HG02981 (cell line): ENCODE measurements at regions not wholly inside any gene's neighbourhood (a gene's known extent, or its start where the extent isn't known, plus 50 kb on each side); places are given as distances from the start of the nearest gene placed in this dataset.
"Not testable (repeated sequence)": the region's sequence is repeated elsewhere in the genome, so short reads cannot be mapped to it uniquely, and the experiment has no call there.

Experiments
- ATAC-seq: cut with Tn5 transposase; IDR thresholded peaks from one replicate; pipeline ENCODE4 v1.9.1; 2021; ENCODE audit warnings: mild to moderate bottlenecking, moderate library complexity; ENCODE audit not compliant: unreplicated experiment

- no peak for ATAC-seq
Measured at GRCh38 chr6:167661552-167662044, 165.1 kb upstream of the AFDN start.

- ATAC-seq = no peak
Measured at GRCh38 chr6:167662075-167662880, 164.4 kb upstream of the AFDN start.

- ATAC-seq = no peak
Measured at GRCh38 chr6:167662881-167663205, 163.9 kb upstream of the AFDN start.

- no peak for ATAC-seq
Measured at GRCh38 chr6:167663316-167663715, 163.4 kb upstream of the AFDN start.

GRCh38 chr6:167663784-167664443 lies 162.8 kb upstream of the AFDN start:
- ATAC-seq = no peak

GRCh38 chr6:167664678-167665660 lies 161.7 kb upstream of the AFDN start:
- no peak for ATAC-seq

- no peak for ATAC-seq
Measured at GRCh38 chr6:167665698-167666330, 160.9 kb upstream of the AFDN start.

- no peak for ATAC-seq
Measured at GRCh38 chr6:167666571-167667203, 160.0 kb upstream of the AFDN start.

- no peak for ATAC-seq
Measured at GRCh38 chr6:167667204-167668018, 159.3 kb upstream of the AFDN start.

GRCh38 chr6:167668019-167668753 lies 158.5 kb upstream of the AFDN start:
- no peak for ATAC-seq

- no peak for ATAC-seq
Measured at GRCh38 chr6:167668754-167669552, 157.8 kb upstream of the AFDN start.

- ATAC-seq = no peak
Measured at GRCh38 chr6:167669553-167669849, 157.2 kb upstream of the AFDN start.

GRCh38 chr6:167669870-167670802 lies 156.6 kb upstream of the AFDN start:
- ATAC-seq = no peak

GRCh38 chr6:167670938-167671338 lies 155.8 kb upstream of the AFDN start:
- ATAC-seq = no peak

- not testable (repeated sequence) for ATAC-seq
Measured at GRCh38 chr6:167671379-167671976, 155.2 kb upstream of the AFDN start.

- no peak for ATAC-seq
Measured at GRCh38 chr6:167671977-167672687, 154.6 kb upstream of the AFDN start.
